ENCODE measurements at regions not wholly inside any gene's neighbourhood (a gene's known extent, or its start where the extent isn't known, plus 50 kb on each side); places are given as distances from the start of the nearest gene placed in this dataset.

DNA sequence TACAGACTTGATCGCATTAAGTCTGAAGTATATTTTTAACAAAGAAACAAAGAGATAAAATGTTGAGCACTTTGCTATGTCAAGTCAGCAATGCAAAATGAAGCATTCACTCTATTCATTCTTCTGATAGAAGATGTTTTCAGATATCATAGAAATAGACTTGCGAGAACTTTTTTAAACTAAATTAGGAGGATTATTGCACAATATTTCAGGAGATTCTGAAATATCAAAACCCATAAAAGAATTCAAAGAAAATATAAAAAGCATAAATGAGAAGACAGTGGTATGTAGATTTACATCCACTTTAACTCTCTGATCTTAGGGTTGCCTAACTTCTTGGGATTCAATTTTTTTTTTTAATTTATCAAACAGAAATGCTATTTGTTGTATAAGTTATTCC, 81.1 kb upstream of the PABPC4L start:
- Histone ChIP-seq H3K36me3 (no peaks in the 10 kb centered on the region), H3K4me1 (no peaks in the 10 kb centered on the region), H3K4me3 (no peak overlapping the region), H3K27me3 (no peaks in the 10 kb centered on the region), H3K9me3 (no peaks in the 10 kb centered on the region), H3K27ac (no peak overlapping the region)
- WGBS, 2 donors = 86 to 96% methylated on average over 2 of the region's 2 CpGs
- intact Hi-C loops (cut with DNase I) = no loop called here
- no peak for TF ChIP-seq CTCF (IDR thresholded peaks at IDR 0.05)
- no peak for TF ChIP-seq POLR2A (IDR thresholded peaks at IDR 0.05)
- DNase-seq = no peak

- 57 to 63% methylated on average over 1 of the region's 1 CpG for WGBS, 2 donors
- H3K9me3 ChIP-seq = no peaks in the 10 kb centered on the region
- intact Hi-C loops (cut with DNase I) = no loop called here
- no peak overlapping the region for H3K4me3 ChIP-seq
- H3K4me1 ChIP-seq = no peaks in the 10 kb centered on the region
- no peak for DNase-seq
- TF ChIP-seq POLR2A (IDR thresholded peaks at IDR 0.05) (no peak), CTCF (IDR thresholded peaks at IDR 0.05) (no peak)
- H3K27ac ChIP-seq = no peak overlapping the region
- H3K27me3 ChIP-seq = no peaks in the 10 kb centered on the region
- H3K36me3 ChIP-seq = no peaks in the 10 kb centered on the region
Observed at GRCh38 chr4:134278675-134279074, 77.1 kb upstream of the PABPC4L start.

DNA sequence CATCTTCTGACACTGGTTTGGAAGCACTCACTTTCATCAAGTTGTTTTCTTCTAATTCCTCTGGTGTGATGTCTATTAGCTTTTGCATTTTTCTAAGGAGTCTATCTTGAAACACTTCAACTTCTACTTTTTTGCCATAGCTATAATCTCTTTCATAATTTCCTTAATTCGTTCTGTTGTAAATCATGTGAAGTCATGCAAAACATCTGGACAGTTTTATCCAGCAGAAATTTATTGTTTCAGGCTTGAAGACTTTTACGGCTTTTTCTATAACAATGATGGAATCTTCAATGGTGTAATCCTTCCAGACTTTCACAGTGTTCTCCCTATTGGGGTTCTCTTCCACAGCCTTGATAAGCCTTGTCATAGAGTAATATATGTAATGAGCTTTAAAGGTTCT, 74.9 kb upstream of the PABPC4L start:
- Histone ChIP-seq H3K27me3 (no peaks in the 10 kb centered on the region), H3K4me3 (no peak overlapping the region), H3K36me3 (no peaks in the 10 kb centered on the region), H3K4me1 (no peaks in the 10 kb centered on the region), H3K9me3 (no peaks in the 10 kb centered on the region), H3K27ac (no peak overlapping the region)
- intact Hi-C loops (cut with DNase I) = no loop called here
- DNase-seq = no peak
- no peak for TF ChIP-seq POLR2A (IDR thresholded peaks at IDR 0.05)
- no peak for TF ChIP-seq CTCF (IDR thresholded peaks at IDR 0.05)
- 41 to 58% methylated on average over 2 of the region's 2 CpGs for WGBS, 2 donors

DNA sequence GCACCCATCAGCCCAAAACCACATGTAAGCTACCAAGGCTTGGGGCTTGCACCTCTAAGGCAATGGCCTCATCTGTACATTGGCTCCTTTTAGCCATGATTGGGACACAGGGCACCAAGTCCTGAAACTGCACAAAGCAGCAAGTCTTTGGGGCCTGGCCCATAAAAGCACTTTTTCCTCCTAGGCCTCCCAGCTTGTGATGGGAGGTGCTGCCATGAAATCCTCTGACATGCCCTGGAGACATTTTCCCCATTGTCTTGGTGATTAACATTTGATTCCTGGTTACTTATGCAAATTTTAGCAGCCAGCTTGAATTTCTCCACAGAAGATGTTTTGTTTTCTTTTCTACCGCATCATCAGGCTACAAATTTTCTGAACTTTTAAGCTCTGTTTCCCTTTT, 58.5 kb upstream of the PABPC4L start:
- 67 to 75% methylated on average over 1 of the region's 1 CpG for WGBS, 2 donors
- H3K4me3 ChIP-seq = no peak overlapping the region
- no peaks in the 10 kb centered on the region for H3K36me3 ChIP-seq
- intact Hi-C loops (cut with DNase I) = no loop called here
- H3K9me3 ChIP-seq = no peaks in the 10 kb centered on the region
- H3K27me3 ChIP-seq = no peaks in the 10 kb centered on the region
- no peak overlapping the region for H3K27ac ChIP-seq
- no peak for DNase-seq
- H3K4me1 ChIP-seq = no peaks in the 10 kb centered on the region
- TF ChIP-seq POLR2A (IDR thresholded peaks at IDR 0.05) = no peak
- no peak for TF ChIP-seq CTCF (IDR thresholded peaks at IDR 0.05)

Small RNA genes in the stretch of these regions (small RNA-seq; reads per million reads assigned to genes)
- 0 reads per million in 4 donors for gene AC104619.4
- gene RF00026 = 0 reads per million in 4 donors
